ENCODE measurements at regions not wholly inside any gene's neighbourhood (a gene's known extent, or its start where the extent isn't known, plus 50 kb on each side); places are given as distances from the start of the nearest gene placed in this dataset.

DNA sequence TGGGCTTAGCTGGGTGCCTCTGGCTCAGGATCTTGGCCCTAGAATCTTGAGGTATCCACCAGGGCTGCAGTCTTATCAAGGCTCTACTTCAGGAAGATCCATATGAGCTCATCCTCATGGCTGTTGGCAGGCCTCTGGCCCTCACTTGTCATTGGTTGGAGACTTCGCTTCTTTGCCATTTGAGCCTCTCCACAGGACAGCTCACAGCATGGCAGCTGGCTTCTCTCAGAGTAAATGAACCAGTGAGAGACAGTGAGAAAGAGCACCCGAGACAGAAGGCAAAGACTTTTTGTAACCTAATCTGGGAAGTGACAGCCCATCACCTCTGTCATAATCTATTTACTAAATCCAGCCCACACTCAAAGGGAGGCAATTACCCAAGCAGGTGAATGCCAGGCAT, 236.8 kb downstream of the GPAT3 start:
- H3K4me3 ChIP-seq: no peak overlapping the region
- no peak for DNase-seq
- intact Hi-C loops (cut with DNase I): loop anchor here in 1 of 2 donors (10.0 kb wide), 1 partner anchor 732 kb away; no protein-coding TSS in a partner anchor
- 41 to 64% (median 51%) methylated on average over 2 of the region's 2 CpGs for WGBS, 3 donors
- no peaks in the 10 kb centered on the region for H3K27me3 ChIP-seq (ENCODE audit: insufficient read depth in 3 of 3, low read length in 2 of 3)
- H3K36me3 ChIP-seq (ENCODE audit: insufficient read depth in 1 of 2, low read depth in 1 of 2): no peaks in the 10 kb centered on the region
- peak in 2 of 4 donors; percentile 30 to 46 for ATAC-seq
- no peaks in the 10 kb centered on the region for H3K4me1 ChIP-seq
- H3K27ac ChIP-seq: no peak overlapping the region
- TF ChIP-seq, protein P1, sequence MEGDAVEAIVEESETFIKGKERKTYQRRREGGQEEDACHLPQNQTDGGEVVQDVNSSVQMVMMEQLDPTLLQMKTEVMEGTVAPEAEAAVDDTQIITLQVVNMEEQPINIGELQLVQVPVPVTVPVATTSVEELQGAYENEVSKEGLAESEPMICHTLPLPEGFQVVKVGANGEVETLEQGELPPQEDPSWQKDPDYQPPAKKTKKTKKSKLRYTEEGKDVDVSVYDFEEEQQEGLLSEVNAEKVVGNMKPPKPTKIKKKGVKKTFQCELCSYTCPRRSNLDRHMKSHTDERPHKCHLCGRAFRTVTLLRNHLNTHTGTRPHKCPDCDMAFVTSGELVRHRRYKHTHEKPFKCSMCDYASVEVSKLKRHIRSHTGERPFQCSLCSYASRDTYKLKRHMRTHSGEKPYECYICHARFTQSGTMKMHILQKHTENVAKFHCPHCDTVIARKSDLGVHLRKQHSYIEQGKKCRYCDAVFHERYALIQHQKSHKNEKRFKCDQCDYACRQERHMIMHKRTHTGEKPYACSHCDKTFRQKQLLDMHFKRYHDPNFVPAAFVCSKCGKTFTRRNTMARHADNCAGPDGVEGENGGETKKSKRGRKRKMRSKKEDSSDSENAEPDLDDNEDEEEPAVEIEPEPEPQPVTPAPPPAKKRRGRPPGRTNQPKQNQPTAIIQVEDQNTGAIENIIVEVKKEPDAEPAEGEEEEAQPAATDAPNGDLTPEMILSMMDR (IDR thresholded peaks at IDR 0.05): no peak
- H3K9me3 ChIP-seq: no peaks in the 10 kb centered on the region

DNA sequence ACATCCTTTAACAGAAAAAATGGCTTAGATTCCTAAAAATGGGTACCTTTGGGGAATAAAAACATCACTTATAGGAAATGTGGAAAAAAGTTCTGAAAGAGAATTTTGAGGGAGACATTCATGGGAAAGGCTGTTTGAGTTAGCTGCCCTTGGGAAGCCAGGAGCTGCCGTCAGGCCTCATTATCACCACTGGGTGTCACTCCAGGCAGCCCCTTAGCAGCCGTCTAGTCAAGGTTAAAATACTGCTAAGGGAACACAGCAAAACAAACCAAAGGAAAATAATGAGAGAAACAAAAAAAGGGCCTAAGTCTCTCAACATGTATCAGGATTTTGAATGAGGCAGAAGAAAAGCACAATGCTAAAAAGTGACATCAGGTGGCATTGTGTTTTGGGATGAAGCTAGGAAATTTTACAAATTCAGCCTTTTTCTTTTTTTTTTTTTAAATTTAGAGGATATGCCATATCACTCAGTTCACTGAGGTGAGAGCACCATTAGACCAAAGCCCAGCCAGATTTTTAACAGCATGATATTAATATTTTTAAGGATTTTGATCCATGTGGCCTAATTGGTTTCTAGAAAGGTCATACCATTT, 235.3 kb downstream of the GPAT3 start:
- 2 to 11% (median 4%) methylated on average over 2 of the region's 2 CpGs for WGBS, 3 donors
- H3K36me3 ChIP-seq (ENCODE audit: insufficient read depth in 1 of 2, low read depth in 1 of 2): no peaks in the 10 kb centered on the region
- no peaks in the 10 kb centered on the region for H3K4me1 ChIP-seq
- H3K4me3 ChIP-seq: no peak overlapping the region
- intact Hi-C loops (cut with DNase I): loop anchor here in 1 of 2 donors (10.0 kb wide), 1 partner anchor 734 kb away; no protein-coding TSS in a partner anchor
- no peaks in the 10 kb centered on the region for H3K9me3 ChIP-seq
- TF ChIP-seq, protein P1 (IDR thresholded peaks at IDR 0.05): peak; percentile 46
- H3K27me3 ChIP-seq (ENCODE audit: insufficient read depth in 3 of 3, low read length in 2 of 3): no peaks in the 10 kb centered on the region
- DNase-seq: no peak
- ATAC-seq: peak in 1 of 4 donors; percentile 48
- no peak overlapping the region for H3K27ac ChIP-seq

DNA sequence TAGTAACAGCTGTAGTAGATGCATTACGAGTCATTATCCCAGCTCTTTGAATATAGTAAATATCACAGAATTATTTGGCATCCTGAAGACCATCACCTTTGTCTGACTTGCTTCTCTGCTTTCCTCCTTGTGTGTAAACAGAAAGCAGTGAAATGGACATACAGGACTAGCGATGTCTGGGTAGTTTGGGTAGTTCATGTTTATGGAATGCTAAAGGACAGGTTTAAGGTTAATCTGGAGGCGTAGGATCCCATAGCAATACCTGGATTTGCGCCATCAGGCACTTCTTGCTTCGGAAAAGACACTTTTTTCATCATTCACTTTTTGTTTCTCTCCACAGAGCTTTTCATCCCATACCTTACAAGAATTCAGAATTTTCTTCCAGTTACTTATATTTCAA, 232.2 kb downstream of the GPAT3 start:
- H3K36me3 ChIP-seq (ENCODE audit: insufficient read depth in 1 of 2, low read depth in 1 of 2): no peaks in the 10 kb centered on the region
- H3K4me3 ChIP-seq: no peak overlapping the region
- no peaks in the 10 kb centered on the region for H3K9me3 ChIP-seq
- TF ChIP-seq, protein P1 (IDR thresholded peaks at IDR 0.05): no peak
- no peaks in the 10 kb centered on the region for H3K27me3 ChIP-seq (ENCODE audit: insufficient read depth in 3 of 3, low read length in 2 of 3)
- ATAC-seq (no peak), DNase-seq (no peak)
- 74 to 84% (median 81%) methylated on average over 5 of the region's 5 CpGs for WGBS, 3 donors
- H3K27ac ChIP-seq: no peak overlapping the region
- intact Hi-C loops (cut with DNase I): no loop called here
- no peaks in the 10 kb centered on the region for H3K4me1 ChIP-seq

DNA sequence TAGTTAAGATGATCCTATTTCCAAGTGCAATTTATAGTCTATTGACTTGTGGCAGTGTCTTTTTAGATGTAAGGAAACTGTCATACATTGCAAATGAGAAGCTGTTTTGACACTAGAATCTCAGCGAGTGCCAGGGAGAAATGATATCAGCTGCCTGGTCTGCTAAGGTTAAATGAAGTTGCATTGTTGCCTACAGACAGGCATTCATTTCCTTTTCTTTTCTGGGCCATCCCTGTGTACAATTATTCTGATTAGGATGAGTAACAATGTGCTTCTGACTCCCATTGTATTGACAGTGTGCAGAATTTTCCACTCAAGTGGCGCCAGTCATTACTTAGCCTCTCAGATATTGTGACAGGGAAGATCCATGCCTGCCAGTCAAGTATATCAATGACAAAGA, 231.2 kb downstream of the GPAT3 start:
- H3K9me3 ChIP-seq: no peaks in the 10 kb centered on the region

More for the DNA sequence above, 231.2 kb downstream of the GPAT3 start:
- TF ChIP-seq, protein P1 (IDR thresholded peaks at IDR 0.05): no peak
- intact Hi-C loops (cut with DNase I): no loop called here
- no peaks in the 10 kb centered on the region for H3K27me3 ChIP-seq (ENCODE audit: insufficient read depth in 3 of 3, low read length in 2 of 3)
- 87 to 89% (median 89%) methylated on average over 2 of the region's 2 CpGs for WGBS, 3 donors
- DNase-seq (no peak), ATAC-seq (no peak)
- H3K4me3 ChIP-seq: no peak overlapping the region
- no peaks in the 10 kb centered on the region for H3K36me3 ChIP-seq (ENCODE audit: insufficient read depth in 1 of 2, low read depth in 1 of 2)
- no peak overlapping the region for H3K27ac ChIP-seq
- H3K4me1 ChIP-seq: no peaks in the 10 kb centered on the region

Data from psoas muscle (tissue), 7 donors.